ENCODE measurements at regions not wholly inside any gene's neighbourhood (a gene's known extent, or its start where the extent isn't known, plus 50 kb on each side); places are given as distances from the start of the nearest gene placed in this dataset.
A peak's percentile ranks its signal among the peaks of the same experiment; 100 is the strongest.
"Not testable (repeated sequence)": the region's sequence is repeated elsewhere in the genome, so short reads cannot be mapped to it uniquely, and the experiment has no call there.

DNA sequence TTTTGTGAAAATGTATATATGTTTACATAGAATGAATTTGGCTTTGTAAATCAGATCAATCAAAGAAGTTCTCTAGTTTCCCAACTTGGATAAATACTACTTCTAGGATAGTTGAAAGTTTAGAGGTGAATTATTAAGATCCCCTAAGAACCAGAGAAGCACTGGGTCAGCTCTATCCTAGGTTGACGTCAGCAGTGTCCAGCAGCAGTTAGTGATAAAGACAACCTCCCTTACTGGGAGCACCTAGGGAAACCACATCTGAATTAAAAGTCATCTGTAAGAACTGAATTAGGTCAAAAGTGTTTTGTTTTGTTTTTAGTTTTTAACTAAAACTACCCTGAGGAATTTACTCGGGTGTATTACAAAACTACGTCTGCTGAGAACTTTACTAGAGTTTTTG lies 178.0 kb downstream of the POLR1F start:
- no peak for DNase-seq

DNA sequence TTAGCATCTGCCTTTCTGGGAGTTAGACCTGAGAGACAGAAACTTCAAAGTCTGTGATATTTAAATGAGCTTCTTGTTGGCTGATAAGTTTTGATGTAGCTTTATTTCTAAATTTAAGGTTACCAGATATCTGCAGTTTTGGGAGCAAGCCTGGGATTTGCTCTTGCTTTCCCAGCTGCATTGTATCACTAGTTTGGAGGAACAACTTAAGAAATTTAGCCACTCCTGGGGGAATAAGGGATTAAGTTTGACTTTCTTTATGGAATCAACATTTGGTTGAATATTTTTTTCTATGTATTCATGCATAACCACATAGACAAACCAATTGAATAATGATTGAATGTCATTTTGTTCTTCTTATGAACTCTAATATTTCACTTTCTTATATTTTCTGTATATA lies 178.6 kb downstream of the POLR1F start:
- no peak for DNase-seq

DNA sequence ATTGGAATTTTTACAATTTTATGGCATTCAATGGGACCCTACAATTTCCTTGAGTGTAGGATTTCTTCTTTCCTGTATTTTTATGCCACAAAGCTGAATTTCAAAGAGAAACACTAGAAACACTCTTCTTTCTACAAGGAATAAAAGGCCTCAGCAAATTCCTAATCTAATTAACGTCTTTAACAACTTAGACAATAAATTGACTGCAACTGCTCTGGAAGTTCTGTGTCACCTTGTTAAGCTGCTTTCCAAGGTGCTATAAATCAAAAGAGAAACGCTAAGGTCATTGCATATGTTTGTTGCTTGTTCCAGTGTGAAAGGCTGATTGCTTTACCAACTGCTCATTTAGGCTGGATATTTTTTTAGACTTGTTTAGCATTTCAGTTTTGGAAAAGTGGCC lies 182.2 kb downstream of the POLR1F start:
- DNase-seq = no peak

DNA sequence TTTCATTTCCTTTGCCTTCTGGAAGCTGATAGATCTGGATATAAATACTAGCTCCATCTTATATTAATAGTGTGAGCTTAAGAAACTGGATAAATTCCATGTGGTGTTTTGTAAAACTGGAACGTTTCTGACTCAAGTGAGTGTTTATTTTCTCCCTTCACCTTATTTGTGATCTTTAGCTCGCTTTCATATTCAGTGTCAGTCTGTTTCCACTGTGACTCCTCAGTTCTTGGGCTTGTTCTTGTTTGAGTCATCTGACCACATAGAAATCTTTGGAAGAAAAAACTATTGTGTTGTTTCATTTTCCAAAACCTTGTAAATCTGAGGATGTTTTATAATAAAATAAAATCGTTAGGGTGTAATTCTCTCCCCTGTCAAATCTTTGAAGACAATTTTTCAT lies 186.4 kb downstream of the POLR1F start:
- peak in 1 of 2 experiments; percentile 15 for DNase-seq

DNA sequence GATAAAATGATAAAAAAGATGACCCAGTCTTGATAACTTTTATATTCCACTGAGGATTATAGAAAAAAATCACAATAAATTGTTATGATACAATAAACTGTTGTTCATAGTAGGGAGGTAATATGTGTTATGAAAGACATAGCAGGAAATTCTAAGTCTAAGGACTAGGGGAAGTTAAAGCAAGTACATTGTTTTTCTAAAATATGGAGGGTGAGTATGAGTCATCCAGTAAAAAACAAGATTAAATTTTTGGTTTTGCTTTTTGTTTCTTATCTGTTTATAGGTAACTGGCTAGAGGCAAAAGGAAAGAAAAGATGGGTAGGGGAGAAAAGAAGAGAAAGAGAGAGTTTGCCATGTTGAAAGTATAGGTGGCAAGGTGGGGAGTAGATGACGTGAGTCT lies 188.4 kb downstream of the POLR1F start:
- no peak for DNase-seq

DNA sequence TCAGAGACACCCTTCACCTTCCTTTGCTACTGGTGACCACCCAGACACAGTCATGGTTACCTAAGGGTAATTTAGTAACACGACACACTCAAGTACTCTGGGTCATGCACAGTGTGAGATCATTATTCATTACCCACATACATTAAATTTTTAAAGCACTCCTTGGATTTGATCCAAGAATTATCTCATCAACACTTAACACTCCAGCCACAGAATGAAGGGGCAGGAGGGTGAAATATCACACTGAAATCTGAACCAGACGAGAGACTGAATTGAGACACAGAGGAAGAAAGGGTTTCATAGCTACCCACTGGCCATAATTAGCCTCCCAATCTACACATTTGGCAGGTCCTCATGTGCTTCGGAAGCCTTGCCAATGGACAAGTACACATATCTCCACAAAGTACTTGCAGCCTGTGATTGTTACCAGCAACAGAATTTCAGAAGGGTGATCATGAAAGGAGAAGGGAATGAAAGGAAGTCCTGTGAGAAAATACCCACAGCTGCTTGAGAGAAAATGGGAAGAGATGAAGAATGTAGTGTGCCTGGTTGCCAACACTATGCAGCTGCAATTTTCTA lies 189.3 kb downstream of the POLR1F start:
- DNase-seq = no peak

DNA sequence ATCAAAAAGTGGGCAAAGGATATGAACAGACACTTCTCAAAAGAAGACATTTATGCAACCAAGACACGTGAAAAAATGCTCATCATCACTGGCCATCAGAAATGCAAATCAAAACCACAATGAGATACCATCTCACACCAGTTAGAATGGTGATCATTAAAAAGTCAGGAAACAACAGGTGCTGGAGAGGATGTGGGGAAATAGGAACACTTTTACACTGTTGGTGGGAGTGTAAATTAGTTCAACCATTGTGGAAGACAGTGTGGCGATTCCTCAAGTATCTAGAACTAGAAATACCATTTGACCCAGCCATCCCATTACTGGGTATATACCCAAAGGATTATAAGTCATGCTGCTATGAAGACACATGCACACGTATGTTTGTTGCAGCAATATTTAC lies 191.3 kb downstream of the POLR1F start:
- DNase-seq = not testable (repeated sequence)

DNA sequence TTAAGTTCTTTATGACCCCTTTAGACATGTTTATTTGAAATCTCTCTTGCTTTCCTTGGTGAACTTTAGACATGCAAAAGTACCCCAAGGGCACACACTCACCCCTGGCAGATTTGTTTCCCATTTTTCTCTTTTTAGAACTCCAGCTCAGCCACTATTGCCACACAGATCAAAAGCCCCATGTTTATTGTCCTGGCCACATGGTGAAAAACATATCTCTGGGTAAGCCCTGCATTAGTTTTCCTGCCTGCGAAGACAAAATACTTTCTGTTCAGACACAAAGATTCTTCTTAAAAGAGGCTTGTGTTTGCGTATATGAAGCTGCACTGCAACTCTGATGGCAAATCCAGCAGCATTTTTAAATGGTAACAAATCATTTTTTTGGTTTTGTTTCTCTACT lies 200.0 kb downstream of the POLR1F start:
- DNase-seq = no peak

DNA sequence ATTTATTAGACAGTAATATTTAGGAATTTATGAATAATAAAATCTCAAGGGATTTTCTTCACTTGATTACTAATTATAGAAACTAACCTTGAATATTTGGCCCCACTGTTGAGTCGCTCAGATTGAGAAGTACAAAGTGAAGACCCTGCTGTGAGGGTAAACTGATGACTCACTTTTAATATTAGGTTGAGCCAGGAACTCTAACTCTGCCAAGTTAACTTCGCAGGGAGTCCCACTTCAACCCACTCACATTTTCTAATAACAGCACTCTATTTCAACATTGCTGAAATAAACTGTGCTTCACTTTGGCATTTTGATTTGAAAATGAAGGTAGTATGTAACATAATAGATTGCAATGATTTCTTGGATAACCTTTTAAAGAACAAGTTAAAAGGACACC lies 200.7 kb downstream of the POLR1F start:
- no peak for DNase-seq

DNA sequence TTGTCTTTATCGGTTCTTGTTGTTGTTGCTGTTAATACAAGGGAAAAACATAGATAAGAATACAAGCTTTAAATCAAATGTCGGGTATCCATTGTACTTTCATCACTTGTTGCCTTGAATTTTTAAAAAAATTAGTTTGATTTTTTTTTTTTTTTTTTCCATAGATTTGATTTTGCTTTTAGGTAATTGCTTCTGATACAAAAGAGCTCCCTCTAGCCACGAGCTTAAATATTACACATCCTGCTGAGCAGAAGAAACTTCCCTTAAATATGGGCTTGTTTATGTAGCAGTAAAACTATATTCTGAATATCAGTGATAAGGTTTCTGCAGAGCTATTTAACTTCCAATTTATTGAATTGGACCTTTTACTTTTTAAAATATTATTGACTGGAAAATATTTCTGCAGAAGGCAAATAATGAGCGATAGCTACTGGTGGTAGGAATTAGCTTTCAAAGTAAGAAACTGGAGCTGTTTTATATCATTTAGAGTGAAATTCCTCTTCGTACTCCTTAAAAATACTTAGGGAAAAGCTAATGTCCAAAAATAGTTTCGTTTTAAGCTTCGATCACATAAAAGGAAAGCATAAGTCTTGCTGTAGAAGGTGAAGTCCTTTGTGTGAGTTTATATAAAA lies 216.9 kb downstream of the POLR1F start:
- DNase-seq = peak in 1 of 2 experiments; percentile 64

DNA sequence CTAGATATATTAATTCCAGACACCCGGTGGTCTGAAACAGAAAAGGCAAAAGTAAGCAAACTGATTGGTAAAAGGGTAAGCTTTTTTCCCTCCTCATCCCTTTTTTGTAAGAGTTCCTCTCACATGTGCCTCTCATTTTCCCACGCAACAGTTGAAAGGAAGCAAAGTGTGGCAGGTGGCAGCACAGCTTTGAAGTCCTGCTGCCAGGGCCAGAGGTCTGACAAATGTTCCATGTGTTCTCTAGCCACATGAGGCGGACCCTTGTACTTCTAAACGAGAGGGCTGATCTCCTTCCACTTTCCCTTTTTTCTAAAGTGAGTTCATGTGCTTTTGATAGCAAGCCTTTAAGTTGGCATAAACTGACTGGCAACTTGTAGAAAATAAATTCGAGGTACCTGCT lies 217.5 kb downstream of the POLR1F start:
- no peak for DNase-seq

DNA sequence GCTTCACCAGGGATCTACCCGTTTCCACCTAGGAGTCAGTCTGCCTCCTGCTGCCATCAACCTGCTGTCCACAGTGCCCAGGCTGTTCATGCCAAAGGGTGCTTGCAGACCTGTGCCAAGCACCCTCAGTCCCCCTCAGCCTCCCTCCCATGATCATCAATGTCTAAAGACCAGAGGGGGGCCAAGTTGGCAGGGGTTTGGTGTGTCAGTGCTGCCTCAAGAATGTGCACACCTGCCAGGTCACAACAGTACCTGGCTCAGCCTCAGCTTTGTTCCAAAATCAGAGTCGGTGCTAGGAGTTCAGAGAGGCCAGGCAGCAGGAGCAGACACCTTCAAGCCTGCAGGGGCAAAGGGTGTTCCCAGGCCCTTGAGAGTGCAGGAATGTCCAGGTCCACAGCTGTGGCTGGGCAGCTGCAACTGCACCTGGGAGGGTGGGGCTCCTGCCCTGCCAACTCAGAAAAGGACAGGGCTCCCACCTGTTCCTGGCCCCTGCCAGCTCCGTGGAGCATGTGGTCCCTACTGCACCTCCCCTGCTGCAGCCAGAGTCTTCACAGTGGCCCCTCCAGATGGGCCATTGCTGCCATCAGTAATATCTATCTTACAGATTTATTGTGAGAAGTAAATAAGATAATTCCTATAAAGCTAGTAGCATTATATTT lies 219.5 kb downstream of the POLR1F start:
- DNase-seq = no peak

DNA sequence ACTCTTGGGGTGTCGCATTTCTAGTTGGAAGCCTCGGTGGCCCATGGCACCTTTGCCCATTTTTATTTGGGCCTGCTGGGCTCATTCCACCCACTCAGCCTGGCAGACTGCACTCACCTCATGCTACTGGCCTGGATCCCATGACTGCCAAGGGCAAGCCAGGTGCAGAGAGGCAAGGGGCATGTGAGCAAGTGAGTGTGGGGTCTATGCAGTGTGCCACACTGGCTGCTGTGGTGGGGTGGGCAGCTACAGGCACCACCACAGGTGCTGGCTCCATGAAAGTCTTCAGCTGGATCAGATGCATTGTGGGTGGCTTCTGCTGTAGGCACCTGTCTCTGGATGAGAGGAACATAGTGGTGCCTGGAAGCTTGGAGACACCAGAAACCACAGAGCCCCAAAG lies 220.8 kb downstream of the POLR1F start:
- no peak for DNase-seq

DNA sequence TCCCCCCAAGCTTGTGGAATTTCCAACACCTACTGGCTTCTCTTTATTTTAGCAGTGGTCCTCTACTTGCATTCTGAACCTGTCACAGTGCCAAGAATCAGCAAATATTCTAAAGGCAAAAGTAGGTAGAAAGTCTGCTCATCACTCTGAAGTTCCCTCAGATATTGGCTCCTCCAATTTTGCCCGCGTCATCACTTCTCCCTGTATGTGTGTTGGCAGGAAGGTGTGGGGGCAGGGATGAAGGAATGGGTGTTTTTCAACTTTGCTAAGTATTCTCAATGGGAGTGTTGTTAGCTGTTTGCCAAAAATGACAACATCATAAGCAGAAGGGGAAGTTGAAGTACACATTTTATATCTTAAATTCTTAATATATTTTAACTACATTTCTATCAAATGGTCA lies 226.2 kb downstream of the POLR1F start:
- no peak for DNase-seq

DNA sequence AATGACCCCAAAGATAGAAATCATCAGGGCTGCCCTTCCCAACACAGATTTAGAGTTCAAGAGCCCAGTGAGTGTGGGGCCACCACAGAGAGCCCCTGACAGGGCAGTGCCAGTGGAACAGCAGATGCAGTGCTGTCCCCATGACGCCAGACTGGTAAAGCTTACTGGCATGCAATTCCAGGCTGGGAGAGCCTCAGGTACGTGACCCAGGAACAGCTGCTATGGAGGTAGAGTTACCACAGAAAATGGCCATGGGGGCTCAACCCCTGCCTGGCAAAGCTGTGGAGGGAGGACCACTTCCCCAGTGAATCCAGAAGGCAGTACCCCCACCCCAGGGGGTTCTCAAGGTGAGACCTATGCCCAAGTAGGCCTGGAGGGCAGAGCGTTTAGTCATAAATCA lies 228.5 kb downstream of the POLR1F start:
- DNase-seq = no peak

DNA sequence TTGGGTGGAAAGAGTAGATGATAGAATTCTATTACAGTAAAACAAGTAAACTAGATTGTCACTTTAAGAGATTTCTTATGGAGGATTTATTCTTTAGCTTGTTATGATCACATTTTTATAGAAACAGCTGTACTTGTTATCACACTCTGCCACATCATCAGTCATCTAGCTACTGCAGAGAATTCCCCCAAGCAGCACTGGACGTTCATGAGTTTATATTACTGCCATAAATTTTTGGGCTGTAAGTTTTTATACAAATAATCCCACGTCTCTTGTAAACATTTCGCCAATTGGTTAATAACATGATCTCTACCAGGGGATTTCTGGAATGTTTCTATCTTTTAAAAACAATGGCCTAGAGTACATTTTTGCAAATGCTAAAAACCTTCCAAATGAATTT lies 238.8 kb downstream of the POLR1F start:
- no peak for DNase-seq

DNA sequence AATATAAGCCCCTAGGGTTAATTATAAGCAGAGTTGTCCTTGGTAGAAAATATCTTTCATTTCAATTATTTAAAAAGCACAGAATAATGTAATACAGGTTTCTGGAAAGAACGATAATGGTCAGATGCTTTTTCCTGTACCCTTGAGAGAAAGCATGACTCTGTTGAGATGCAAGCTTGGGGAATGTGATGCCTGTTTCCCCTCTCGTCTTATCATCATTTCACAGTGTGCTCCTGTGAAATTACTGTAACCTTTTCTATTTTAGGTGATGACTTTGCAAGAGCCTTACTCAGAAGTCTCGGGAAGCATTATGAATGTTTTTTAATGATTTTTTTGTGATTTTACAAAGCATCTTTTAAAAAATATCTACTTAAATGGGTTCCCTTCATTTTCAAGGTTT lies 243.0 kb downstream of the POLR1F start:
- DNase-seq = no peak

DNA sequence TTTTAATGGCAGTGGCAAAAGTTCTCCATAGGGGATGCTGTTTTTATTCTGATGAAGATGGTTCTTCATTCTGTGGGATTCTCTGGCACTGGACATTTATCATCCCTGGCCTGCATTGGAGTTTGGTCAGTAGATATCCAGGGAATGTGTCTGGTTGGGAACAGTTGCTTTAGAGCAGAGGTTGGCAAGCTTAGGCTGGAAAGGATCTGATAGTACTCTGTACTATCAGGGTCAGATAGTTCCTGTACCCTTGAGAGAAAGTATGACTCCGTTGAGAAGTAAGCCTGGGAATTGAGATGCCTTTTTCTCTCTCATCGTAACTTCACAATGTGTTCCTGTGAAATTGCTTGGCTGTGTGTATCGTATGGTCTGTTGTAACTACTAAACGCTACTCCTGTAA lies 244.1 kb downstream of the POLR1F start:
- DNase-seq = no peak

DNA sequence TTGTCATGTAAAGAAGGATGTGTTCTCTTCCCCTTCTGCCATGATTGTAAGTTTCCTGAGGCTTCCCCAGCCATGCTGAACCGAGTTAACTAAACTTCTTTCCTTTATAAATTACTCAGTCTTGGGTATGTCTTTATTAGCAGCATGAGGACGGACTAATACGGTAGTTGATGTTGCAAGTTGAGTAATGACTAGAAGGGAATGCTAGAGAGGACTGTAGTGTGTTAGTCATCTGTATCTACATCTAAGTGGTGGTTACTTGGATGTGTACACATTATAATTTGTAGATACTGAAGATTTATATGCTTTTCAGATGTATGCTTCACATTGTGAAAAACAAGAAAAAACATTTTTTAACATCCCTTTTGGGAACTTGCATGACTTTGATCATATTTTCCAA lies 244.6 kb downstream of the POLR1F start:
- DNase-seq = no peak

DNA sequence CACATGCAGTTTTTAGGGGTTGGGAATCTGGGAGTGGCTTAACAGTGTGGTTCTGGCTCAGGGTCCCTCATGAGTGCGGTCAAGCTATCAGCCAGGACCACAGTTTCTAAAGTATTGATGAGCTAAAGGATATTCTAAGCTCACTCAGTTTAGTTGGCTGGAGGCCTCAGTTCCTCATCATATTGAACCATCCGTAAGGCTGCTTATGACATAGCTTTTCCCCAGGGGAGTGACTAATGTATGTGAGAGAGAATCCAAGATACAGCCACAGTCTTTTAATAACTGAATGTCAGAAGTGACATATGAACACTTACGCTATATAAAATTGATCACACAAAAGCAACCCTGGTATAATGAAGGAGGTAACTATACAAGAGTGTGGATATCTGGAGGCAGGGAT lies 245.3 kb downstream of the POLR1F start:
- no peak for DNase-seq

DNA sequence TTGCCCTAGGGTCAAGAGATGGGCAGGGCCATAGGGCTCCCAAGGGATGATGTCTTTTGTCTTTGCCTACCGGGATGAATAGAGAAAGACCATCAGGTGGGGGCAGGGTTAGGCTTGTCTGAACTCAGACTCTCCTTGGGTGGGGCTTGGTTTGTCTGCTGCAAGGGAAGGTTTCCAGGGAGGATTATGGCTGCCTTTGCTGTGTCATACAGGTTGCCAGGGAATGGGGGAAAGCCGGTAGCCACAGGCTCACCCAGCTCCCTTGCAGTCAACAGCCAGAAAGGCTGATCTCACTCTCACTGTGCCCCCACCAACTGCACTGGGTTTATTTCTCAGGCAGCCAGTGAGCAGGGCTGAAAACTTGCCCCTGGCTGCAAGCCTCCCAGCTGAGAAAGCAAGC lies 253.2 kb downstream of the POLR1F start:
- DNase-seq = no peak

DNA sequence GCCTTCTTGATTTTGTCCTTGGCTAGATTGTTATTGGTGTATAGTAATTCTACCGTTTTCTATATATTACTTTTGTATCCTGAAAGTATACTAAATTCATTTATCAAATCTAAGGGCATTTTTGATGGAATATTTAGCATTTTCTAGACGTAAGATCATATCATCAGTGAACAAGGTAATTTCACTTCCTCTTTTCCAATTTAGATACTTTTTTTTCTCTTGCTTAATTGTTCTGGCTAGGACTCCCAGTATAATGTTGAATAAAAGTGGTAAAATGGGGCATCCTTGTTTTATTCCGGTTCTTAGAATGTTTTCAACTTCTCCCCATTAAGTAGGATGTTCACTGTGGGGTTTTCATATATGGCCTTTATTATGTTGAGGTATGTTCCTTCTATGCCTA lies 260.7 kb downstream of the POLR1F start:
- no peak for DNase-seq

DNA sequence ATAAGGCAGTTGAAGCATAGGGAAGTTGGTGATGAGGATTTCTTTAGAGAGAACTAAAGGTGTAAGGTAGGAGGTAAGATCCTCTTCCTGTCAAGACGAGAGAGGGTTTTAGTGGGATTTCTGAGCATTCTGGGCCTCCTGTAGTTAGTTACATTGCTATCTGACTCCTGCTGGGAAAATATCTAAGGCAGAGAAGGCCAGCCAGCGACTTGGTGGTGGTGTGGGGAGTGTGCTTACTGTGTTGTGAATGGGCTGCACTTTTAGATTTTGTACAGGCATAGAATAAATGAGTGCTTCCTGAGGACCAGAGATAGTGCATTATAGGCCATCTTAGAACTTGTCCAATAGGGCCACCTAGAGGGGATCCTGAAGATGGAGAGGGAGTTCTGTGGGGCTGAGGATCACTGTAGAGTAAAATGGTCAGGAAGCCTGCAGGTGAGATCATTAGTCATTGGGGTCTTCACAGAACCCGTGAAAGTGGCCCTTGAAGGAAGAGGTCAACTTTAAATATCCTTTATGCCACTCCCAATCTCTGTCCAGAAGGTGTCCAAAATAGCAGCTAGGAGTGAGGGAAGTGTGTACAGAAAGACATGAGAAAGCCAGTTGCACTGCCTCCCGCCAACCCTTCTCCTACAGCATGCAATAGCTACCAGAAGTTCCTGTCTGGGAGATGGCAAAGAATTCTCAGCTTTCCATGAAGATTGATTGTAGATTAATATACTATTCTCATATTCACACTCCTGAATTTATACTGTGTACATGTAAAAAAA lies 266.6 kb downstream of the POLR1F start:
- peak; percentile 7 to 73 for DNase-seq

DNA sequence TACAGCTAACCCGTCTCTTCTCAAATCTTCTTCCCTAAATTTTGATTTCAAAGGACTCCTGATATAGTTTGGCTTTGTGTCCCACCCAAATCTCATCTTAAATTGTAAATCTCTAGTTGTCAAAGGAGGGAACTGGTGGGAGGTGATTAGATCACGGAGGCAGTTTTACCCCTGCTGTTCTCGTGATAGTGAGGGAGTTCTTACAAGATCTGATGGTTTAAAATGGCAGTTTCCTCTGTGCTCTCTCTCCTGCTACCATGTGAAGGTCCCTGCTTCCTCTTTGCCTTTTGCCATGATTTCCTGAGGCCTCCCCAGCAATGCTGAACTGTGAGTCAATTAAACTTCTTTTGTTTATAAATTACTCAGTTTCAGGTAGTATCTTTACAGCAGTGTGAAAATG lies 269.3 kb downstream of the POLR1F start:
- no peak for DNase-seq

All from SW 1271 (cell line).